ENCODE measurements at regions not wholly inside any gene's neighbourhood (a gene's known extent, or its start where the extent isn't known, plus 50 kb on each side); places are given as distances from the start of the nearest gene placed in this dataset.

DNA sequence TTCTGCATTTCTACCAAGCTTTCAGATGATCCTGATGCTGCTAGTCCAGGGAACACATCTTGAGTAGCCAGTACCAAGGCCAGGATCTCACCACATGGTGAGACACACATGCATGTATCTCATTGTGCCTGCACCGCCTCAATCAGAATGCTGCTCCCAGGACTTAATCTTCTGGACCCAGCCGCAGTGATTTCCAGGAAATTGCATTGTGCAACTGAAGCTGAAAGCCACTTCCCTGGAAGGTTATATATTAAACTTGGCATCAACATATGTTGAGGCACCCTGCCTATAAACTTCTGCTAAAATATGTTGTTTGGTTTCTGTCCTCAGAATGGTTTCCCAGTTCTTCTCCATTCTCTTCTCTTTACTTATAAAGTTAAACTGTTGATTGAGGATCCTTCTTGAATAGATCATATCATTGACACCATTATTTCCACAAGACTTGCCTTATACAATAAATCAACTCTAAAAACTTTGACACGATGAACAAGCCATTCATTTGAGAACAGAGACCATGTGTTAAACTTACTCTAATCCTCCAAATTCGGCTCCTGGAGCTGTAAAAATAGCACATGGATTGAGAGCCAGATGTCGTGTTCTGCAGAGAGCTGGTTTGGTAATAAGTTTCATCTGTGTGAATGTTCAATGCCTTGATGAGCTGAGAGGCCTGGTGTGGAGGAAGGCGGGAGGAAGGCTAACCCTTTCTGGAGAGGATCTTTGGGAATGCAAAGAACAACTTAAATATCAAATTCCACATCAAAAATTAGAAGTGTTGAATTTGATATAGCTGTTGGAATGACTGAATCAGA lies 65.0 kb upstream of the PCSK2 start:
- WGBS (ENCODE audit: insufficient coverage, low coverage, low lambda C conversion rate, missing lambda C conversion rate), result 27% methylated on average over 4 of the region's 6 CpGs
- Histone ChIP-seq H3K27ac (no peak overlapping the region), H3K36me3 (no peaks in the 10 kb centered on the region), H3K4me1 (no peaks in the 10 kb centered on the region), H3K4me3 (no peak overlapping the region), H3K27me3 (no peaks in the 10 kb centered on the region), H3K9me3 (no peaks in the 10 kb centered on the region)
- no peak for ATAC-seq
- intact Hi-C loops (cut with DNase I), result no loop called here
- no peak for DNase-seq
- TF ChIP-seq, protein P1, sequence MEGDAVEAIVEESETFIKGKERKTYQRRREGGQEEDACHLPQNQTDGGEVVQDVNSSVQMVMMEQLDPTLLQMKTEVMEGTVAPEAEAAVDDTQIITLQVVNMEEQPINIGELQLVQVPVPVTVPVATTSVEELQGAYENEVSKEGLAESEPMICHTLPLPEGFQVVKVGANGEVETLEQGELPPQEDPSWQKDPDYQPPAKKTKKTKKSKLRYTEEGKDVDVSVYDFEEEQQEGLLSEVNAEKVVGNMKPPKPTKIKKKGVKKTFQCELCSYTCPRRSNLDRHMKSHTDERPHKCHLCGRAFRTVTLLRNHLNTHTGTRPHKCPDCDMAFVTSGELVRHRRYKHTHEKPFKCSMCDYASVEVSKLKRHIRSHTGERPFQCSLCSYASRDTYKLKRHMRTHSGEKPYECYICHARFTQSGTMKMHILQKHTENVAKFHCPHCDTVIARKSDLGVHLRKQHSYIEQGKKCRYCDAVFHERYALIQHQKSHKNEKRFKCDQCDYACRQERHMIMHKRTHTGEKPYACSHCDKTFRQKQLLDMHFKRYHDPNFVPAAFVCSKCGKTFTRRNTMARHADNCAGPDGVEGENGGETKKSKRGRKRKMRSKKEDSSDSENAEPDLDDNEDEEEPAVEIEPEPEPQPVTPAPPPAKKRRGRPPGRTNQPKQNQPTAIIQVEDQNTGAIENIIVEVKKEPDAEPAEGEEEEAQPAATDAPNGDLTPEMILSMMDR (IDR thresholded peaks at IDR 0.05), result no peak
- TF ChIP-seq POLR2A (IDR thresholded peaks at IDR 0.05), result no peak

DNA sequence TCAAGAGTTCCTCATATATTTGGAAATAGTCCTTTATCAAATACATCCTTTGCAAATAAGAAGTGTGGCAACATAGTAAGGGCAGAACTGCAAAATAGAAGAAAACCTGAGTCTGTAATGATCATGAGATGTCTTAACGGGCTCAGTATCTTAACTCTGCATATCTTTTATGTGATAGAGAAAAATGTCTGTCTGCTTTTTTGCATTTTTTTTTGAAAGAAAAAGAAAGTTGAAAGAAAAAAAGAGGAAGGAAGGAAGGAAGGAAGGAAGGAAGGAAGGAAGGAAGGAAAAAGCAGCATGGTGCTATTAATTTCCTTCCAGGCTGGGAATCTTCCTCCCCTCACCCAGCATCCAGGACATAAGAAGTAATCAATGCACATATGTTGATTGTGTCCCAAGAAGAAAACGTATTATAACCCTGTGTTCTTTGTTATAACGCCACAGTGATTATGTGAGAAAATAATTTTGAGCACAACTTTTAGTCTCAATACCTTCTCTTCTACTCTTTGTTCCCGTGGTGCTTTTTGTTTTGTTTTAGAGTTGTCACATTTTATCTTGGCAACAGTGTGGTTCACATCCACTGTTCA lies 58.7 kb upstream of the PCSK2 start:
- Histone ChIP-seq H3K36me3 (no peaks in the 10 kb centered on the region), H3K4me1 (no peaks in the 10 kb centered on the region), H3K4me3 (no peak overlapping the region), H3K9me3 (no peaks in the 10 kb centered on the region), H3K27ac (no peak overlapping the region), H3K27me3 (no peaks in the 10 kb centered on the region)
- 55% methylated on average over 4 of the region's 4 CpGs for WGBS (ENCODE audit: insufficient coverage, low coverage, low lambda C conversion rate, missing lambda C conversion rate)
- intact Hi-C loops (cut with DNase I), result no loop called here
- no peak for ATAC-seq
- no peak for DNase-seq
- TF ChIP-seq, protein P1 (IDR thresholded peaks at IDR 0.05), result no peak
- no peak for TF ChIP-seq POLR2A (IDR thresholded peaks at IDR 0.05)

DNA sequence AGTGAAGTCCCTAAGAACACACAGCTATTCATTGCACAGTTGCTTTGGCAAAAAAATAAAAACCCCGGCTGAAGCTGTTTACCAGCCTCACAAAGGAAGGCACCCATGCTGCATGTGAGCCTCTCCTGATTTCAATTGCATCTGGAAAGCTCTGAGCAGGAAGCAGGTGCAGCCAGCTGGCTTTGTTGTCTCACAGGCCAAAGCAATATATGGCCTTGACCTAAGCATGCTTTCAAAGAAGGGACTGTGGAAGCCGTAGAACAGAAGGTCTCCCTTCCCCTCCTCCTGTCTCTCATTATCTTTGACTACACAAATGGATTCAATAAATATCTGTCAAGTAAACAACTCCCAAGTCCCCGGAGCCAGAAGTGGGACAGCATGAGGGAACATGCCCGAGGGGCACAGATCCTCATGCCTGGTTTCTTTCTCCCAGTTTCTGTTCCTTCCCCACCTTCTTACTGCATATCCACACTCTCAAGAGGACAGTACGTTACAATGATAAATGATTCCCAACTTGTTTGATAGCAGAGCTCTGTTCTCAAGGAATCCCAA lies 57.2 kb upstream of the PCSK2 start:
- H3K4me1 ChIP-seq, result no peaks in the 10 kb centered on the region
- TF ChIP-seq, protein P1 (IDR thresholded peaks at IDR 0.05), result no peak
- no peak for TF ChIP-seq POLR2A (IDR thresholded peaks at IDR 0.05)
- H3K4me3 ChIP-seq, result no peak overlapping the region
- H3K36me3 ChIP-seq, result no peaks in the 10 kb centered on the region
- no peaks in the 10 kb centered on the region for H3K9me3 ChIP-seq
- no peak for ATAC-seq
- peaks cover 0 to 3% of the 10 kb centered on the region in 2 donors for H3K27me3 ChIP-seq
- DNase-seq, result no peak
- H3K27ac ChIP-seq, result no peak overlapping the region
- 18% methylated on average over 5 of the region's 5 CpGs for WGBS (ENCODE audit: insufficient coverage, low coverage, low lambda C conversion rate, missing lambda C conversion rate)
- intact Hi-C loops (cut with DNase I), result no loop called here

DNA sequence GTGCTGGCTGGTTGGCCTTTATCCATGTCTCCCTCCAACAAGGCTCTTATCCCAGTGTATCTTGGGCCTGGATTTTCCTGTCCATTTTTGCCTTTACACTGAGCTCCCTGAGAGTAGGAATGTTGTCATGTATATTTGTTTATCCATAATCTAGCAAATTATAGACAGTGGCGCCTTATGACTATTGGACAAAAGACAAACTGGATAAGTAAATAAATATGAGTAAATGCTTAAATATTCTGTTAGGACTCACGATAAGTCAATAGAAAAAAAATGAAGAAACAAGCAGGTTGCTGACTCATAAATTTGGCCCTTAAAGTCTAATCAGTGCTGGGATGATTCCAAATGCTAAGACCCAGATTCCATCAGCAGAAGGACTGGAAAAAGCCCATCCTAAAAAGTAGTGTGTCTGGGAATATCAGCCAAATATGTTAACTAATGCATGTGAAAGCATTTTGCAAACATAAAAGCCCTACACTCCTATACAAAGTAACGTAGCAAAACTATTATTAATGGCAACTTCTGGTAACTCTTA lies 55.0 kb upstream of the PCSK2 start:
- Histone ChIP-seq H3K27ac (no peak overlapping the region), H3K27me3 (peaks cover 0 to 3% of the 10 kb centered on the region in 2 donors), H3K4me1 (no peaks in the 10 kb centered on the region), H3K4me3 (no peak overlapping the region), H3K9me3 (no peaks in the 10 kb centered on the region), H3K36me3 (no peaks in the 10 kb centered on the region)
- TF ChIP-seq, protein P1 (IDR thresholded peaks at IDR 0.05), result no peak
- TF ChIP-seq POLR2A (IDR thresholded peaks at IDR 0.05), result no peak
- ATAC-seq (no peak), DNase-seq (no peak)
- intact Hi-C loops (cut with DNase I), result no loop called here
- WGBS (ENCODE audit: insufficient coverage, low coverage, low lambda C conversion rate, missing lambda C conversion rate), result 50% methylated on average over 3 of the region's 3 CpGs
